NB4 (cell line): ENCODE measurements at regions not wholly inside any gene's neighbourhood (a gene's known extent, or its start where the extent isn't known, plus 50 kb on each side); places are given as distances from the start of the nearest gene placed in this dataset.

ENCODE experiments used
- CTCF ChIP-seq: IDR thresholded peaks from one replicate; pipeline ENCODE4 v1.5.1; 2012; ENCODE audit warnings: low read depth, low read length
- MYC ChIP-seq: IDR thresholded peaks from 2 replicates; pipeline ENCODE4 v1.6.1; 2011; ENCODE audit warnings: low read depth, low read length
- POLR2A ChIP-seq: IDR thresholded peaks from 2 replicates; pipeline ENCODE4 v1.6.1; 2011; ENCODE audit warnings: mild to moderate bottlenecking; ENCODE audit not compliant: insufficient read length; ENCODE audit errors: extremely low read depth

- TF ChIP-seq CTCF, result no peak
- TF ChIP-seq MYC, result no peak
- TF ChIP-seq POLR2A, result no peak
Observed at GRCh38 chr7:84820481-84820880, 366.4 kb downstream of the SEMA3D start.
